ENCODE measurements at regions not wholly inside any gene's neighbourhood (a gene's known extent, or its start where the extent isn't known, plus 50 kb on each side); places are given as distances from the start of the nearest gene placed in this dataset.

- TF ChIP-seq CTCF (conservative IDR thresholded peaks at IDR 0.05; ENCODE audit: low read depth, low read length): no peak
- DNase-seq (ENCODE audit: low read depth): no peak
These were observed 1237.5 kb upstream of the MAP3K7 start for GRCh38 chr6:91824331-91824730.

GRCh38 chr6:91822581-91822980 is 1235.7 kb upstream of the MAP3K7 start:
- no peak for DNase-seq (ENCODE audit: low read depth)
- TF ChIP-seq CTCF (conservative IDR thresholded peaks at IDR 0.05; ENCODE audit: low read depth, low read length): no peak
- no peak overlapping the region for H3K4me3 ChIP-seq (ENCODE audit: low read depth, low read length)

More at GRCh38 chr6:91824331-91824730, 1237.5 kb upstream of the MAP3K7 start:
- H3K4me3 ChIP-seq (ENCODE audit: low read depth, low read length): no peak overlapping the region

- H3K4me3 ChIP-seq (ENCODE audit: low read depth, low read length): no peak overlapping the region
- DNase-seq (ENCODE audit: low read depth): no peak
- TF ChIP-seq CTCF (conservative IDR thresholded peaks at IDR 0.05; ENCODE audit: low read depth, low read length): no peak
These were observed 1229.5 kb upstream of the MAP3K7 start for GRCh38 chr6:91816335-91816734.

GRCh38 chr6:91813641-91814040 is 1226.8 kb upstream of the MAP3K7 start:
- TF ChIP-seq CTCF (conservative IDR thresholded peaks at IDR 0.05; ENCODE audit: low read depth, low read length): no peak
- H3K4me3 ChIP-seq (ENCODE audit: low read depth, low read length): no peak overlapping the region

GRCh38 chr6:91812596-91813274 is 1225.9 kb upstream of the MAP3K7 start:
- no peak for TF ChIP-seq CTCF (conservative IDR thresholded peaks at IDR 0.05; ENCODE audit: low read depth, low read length)
- H3K4me3 ChIP-seq (ENCODE audit: low read depth, low read length): no peak overlapping the region
- DNase-seq (ENCODE audit: low read depth): no peak

More at GRCh38 chr6:91813641-91814040, 1226.8 kb upstream of the MAP3K7 start:
- no peak for DNase-seq (ENCODE audit: low read depth)

- no peak for TF ChIP-seq CTCF (conservative IDR thresholded peaks at IDR 0.05; ENCODE audit: low read depth, low read length)
- DNase-seq (ENCODE audit: low read depth): no peak
- H3K4me3 ChIP-seq (ENCODE audit: low read depth, low read length): no peak overlapping the region
These were observed 1218.1 kb upstream of the MAP3K7 start for GRCh38 chr6:91804981-91805380.

- DNase-seq (ENCODE audit: low read depth): no peak
- H3K4me3 ChIP-seq (ENCODE audit: low read depth, low read length): no peak overlapping the region
- TF ChIP-seq CTCF (conservative IDR thresholded peaks at IDR 0.05; ENCODE audit: low read depth, low read length): no peak
These were observed 1215.6 kb upstream of the MAP3K7 start for GRCh38 chr6:91802431-91802830.

Measured in epithelial cell of proximal tubule (primary cell).